ENCODE measurements at regions not wholly inside any gene's neighbourhood (a gene's known extent, or its start where the extent isn't known, plus 50 kb on each side); places are given as distances from the start of the nearest gene placed in this dataset.

DNA sequence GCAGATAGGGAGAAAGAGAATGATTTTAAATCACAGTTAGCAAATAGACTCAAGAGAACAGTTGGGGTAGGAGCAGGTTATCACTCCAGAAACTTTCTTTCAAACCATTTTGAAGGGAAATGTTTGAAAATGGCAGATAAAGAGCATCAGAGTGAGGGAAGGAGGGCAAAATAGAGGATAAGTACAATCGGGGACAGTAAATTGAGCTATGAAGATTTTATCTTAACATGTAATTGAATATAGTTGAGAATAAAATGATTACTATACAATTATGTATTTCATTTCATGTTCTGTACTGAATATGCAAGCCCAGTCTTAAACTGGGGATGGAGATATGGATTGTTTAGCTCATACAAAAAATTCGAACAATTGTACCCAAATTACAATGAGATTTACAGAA, 54.0 kb downstream of the MAP10 start:
- DNase-seq (ENCODE audit: low read depth in 1 of 2, low spot score in 1 of 2): no peak
- H3K27ac ChIP-seq (replicated peaks): no peak overlapping the region
- H3K4me3 ChIP-seq (replicated peaks; ENCODE audit: insufficient read depth, low read length): no peak overlapping the region
- TF ChIP-seq, protein P1, sequence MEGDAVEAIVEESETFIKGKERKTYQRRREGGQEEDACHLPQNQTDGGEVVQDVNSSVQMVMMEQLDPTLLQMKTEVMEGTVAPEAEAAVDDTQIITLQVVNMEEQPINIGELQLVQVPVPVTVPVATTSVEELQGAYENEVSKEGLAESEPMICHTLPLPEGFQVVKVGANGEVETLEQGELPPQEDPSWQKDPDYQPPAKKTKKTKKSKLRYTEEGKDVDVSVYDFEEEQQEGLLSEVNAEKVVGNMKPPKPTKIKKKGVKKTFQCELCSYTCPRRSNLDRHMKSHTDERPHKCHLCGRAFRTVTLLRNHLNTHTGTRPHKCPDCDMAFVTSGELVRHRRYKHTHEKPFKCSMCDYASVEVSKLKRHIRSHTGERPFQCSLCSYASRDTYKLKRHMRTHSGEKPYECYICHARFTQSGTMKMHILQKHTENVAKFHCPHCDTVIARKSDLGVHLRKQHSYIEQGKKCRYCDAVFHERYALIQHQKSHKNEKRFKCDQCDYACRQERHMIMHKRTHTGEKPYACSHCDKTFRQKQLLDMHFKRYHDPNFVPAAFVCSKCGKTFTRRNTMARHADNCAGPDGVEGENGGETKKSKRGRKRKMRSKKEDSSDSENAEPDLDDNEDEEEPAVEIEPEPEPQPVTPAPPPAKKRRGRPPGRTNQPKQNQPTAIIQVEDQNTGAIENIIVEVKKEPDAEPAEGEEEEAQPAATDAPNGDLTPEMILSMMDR (IDR thresholded peaks at IDR 0.05; ENCODE audit: insufficient read depth, low read length): no peak
- TF ChIP-seq GABPA (IDR thresholded peaks at IDR 0.05; ENCODE audit: low read depth) (no peak), SPI1 (IDR thresholded peaks at IDR 0.05; ENCODE audit: borderline replicate concordance, low read depth) (no peak), POLR2AphosphoS5 (IDR thresholded peaks at IDR 0.05; ENCODE audit: low read depth) (no peak)
- TF ChIP-seq, protein P2, sequence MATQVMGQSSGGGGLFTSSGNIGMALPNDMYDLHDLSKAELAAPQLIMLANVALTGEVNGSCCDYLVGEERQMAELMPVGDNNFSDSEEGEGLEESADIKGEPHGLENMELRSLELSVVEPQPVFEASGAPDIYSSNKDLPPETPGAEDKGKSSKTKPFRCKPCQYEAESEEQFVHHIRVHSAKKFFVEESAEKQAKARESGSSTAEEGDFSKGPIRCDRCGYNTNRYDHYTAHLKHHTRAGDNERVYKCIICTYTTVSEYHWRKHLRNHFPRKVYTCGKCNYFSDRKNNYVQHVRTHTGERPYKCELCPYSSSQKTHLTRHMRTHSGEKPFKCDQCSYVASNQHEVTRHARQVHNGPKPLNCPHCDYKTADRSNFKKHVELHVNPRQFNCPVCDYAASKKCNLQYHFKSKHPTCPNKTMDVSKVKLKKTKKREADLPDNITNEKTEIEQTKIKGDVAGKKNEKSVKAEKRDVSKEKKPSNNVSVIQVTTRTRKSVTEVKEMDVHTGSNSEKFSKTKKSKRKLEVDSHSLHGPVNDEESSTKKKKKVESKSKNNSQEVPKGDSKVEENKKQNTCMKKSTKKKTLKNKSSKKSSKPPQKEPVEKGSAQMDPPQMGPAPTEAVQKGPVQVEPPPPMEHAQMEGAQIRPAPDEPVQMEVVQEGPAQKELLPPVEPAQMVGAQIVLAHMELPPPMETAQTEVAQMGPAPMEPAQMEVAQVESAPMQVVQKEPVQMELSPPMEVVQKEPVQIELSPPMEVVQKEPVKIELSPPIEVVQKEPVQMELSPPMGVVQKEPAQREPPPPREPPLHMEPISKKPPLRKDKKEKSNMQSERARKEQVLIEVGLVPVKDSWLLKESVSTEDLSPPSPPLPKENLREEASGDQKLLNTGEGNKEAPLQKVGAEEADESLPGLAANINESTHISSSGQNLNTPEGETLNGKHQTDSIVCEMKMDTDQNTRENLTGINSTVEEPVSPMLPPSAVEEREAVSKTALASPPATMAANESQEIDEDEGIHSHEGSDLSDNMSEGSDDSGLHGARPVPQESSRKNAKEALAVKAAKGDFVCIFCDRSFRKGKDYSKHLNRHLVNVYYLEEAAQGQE (IDR thresholded peaks at IDR 0.05; ENCODE audit: insufficient replicate concordance, low read depth): no peak
- no peaks in the 10 kb centered on the region for H3K27me3 ChIP-seq (ENCODE audit: insufficient read depth, poor library complexity, severe bottlenecking)

DNA sequence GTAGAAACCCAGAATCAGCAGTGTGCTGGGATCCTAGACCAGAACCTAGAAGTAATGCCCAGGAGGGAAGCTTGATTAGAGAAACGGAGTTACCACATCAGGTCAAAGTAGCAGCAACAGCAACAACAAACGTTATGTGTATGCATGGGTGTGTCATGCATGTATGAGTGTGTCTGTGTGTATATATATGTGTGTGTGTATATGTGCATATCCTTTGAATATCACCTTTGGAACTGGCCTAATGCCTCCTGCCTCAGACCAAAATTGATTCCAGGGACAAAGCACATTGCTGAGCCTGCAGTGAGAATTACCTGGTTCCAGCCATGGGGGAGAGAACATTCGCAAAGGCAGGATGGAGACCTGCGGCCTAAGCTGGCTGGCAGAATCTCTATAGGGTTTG, 55.9 kb downstream of the MAP10 start:
- DNase-seq (ENCODE audit: low read depth in 1 of 2, low spot score in 1 of 2): no peak
- no peaks in the 10 kb centered on the region for H3K27me3 ChIP-seq (ENCODE audit: insufficient read depth, poor library complexity, severe bottlenecking)
- no peak for TF ChIP-seq POLR2AphosphoS5 (IDR thresholded peaks at IDR 0.05; ENCODE audit: low read depth)
- TF ChIP-seq, protein P2 (IDR thresholded peaks at IDR 0.05; ENCODE audit: insufficient replicate concordance, low read depth): no peak
- no peak for TF ChIP-seq GABPA (IDR thresholded peaks at IDR 0.05; ENCODE audit: low read depth)
- TF ChIP-seq, protein P1 (IDR thresholded peaks at IDR 0.05; ENCODE audit: insufficient read depth, low read length): no peak
- no peak for TF ChIP-seq SPI1 (IDR thresholded peaks at IDR 0.05; ENCODE audit: borderline replicate concordance, low read depth)

DNA sequence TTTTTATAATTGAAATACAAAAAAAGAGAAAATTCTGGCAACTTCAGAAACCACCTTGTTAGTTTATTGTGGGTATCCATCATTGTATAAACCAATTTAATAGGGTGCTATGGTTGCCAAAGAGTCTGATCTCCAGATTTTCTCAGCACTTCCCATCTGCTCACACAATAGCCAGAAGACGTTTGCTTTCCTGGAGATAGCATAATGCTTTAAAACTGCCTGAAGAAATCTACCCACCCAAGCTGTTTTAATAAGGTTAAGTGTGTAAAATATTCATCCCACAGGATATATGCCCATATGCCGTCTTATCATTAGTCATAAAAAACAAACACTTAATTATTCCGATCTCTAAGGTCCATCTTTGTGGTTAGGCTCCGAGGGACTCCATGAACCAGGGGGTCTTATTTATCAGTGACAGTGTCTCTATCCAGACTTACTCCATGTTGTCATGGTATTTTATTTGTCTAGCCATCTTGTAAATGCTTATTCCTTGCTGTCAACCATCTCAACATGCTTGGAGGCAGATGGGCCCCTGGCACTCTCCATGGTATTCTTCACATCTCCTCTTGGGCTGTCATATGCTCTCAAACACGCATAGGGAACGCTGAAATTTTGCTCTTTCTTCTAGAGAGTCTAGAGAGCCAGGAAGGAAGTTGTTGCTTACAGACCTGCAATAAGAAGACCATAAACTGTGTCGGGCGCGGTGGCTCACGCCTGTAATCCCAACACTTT, 58.5 kb downstream of the MAP10 start:
- no peak overlapping the region for H3K4me3 ChIP-seq (replicated peaks; ENCODE audit: insufficient read depth, low read length)
- H3K27ac ChIP-seq (replicated peaks): no peak overlapping the region
- TF ChIP-seq, protein P1 (IDR thresholded peaks at IDR 0.05; ENCODE audit: insufficient read depth, low read length): no peak
- TF ChIP-seq, protein P2 (IDR thresholded peaks at IDR 0.05; ENCODE audit: insufficient replicate concordance, low read depth): no peak
- TF ChIP-seq GABPA (IDR thresholded peaks at IDR 0.05; ENCODE audit: low read depth) (no peak), SPI1 (IDR thresholded peaks at IDR 0.05; ENCODE audit: borderline replicate concordance, low read depth) (no peak), POLR2AphosphoS5 (IDR thresholded peaks at IDR 0.05; ENCODE audit: low read depth) (no peak)
- no peak for DNase-seq (ENCODE audit: low read depth in 1 of 2, low spot score in 1 of 2)
- H3K27me3 ChIP-seq (ENCODE audit: insufficient read depth, poor library complexity, severe bottlenecking): no peaks in the 10 kb centered on the region

More for the DNA sequence above, 55.9 kb downstream of the MAP10 start:
- Histone ChIP-seq H3K27ac (replicated peaks) (no peak overlapping the region), H3K4me3 (replicated peaks; ENCODE audit: insufficient read depth, low read length) (no peak overlapping the region)

Data from HL-60 (cell line).